HEK293T (cell line): ENCODE measurements at regions not wholly inside any gene's neighbourhood (a gene's known extent, or its start where the extent isn't known, plus 50 kb on each side); places are given as distances from the start of the nearest gene placed in this dataset.
"Not testable (repeated sequence)": the region's sequence is repeated elsewhere in the genome, so short reads cannot be mapped to it uniquely, and the experiment has no call there.

Experiments
- CTCF ChIA-PET: fragments of 350-600 bp; formaldehyde crosslinking; extraction: SDS; loops from one replicate; lab custom pipeline; 2021; ENCODE audit warnings: antibody characterized with exemption, inconsistent platforms; lab: Yijun Ruan, JAX
- POLR2A ChIA-PET: fragments of 350-600 bp; formaldehyde crosslinking; extraction: SDS; loops from one replicate; lab custom pipeline; 2020; ENCODE audit warnings: antibody characterized with exemption, inconsistent platforms; lab: Yijun Ruan, JAX
- DNase-seq: peaks from one replicate; pipeline ENCODE4 v3.0.0; 2012; ENCODE audit warnings: mixed read lengths; ENCODE audit errors: extremely low spot score
- ARNT ChIP-seq: fragments of 450-650 bp; IDR thresholded peaks from 2 replicates; pipeline ENCODE4 v1.6.1; 2017; ENCODE audit warnings: mild to moderate bottlenecking
- BHLHE40 ChIP-seq: fragments of 450-650 bp; IDR thresholded peaks from 2 replicates; pipeline ENCODE4 v1.6.1; 2016; ENCODE audit warnings: mild to moderate bottlenecking, moderate library complexity, borderline replicate concordance
- CTBP1 ChIP-seq: fragments of 450-650 bp; IDR thresholded peaks from 2 replicates; pipeline ENCODE4 v1.6.1; 2016; ENCODE audit warnings: borderline replicate concordance
- ELF4 ChIP-seq: fragments of 450-650 bp; IDR thresholded peaks from 2 replicates; pipeline ENCODE4 v1.6.1; 2017; ENCODE audit warnings: antibody characterized with exemption
- FOXA1 ChIP-seq: fragments of 450-650 bp; IDR thresholded peaks from 2 replicates; pipeline ENCODE4 v1.6.1; 2016; ENCODE audit warnings: mild to moderate bottlenecking
- FOXK2 ChIP-seq: fragments of 450-650 bp; IDR thresholded peaks from 2 replicates; pipeline ENCODE4 v1.6.1; 2016; ENCODE audit warnings: mild to moderate bottlenecking
- FOXM1 ChIP-seq: fragments of 450-650 bp; IDR thresholded peaks from 2 replicates; pipeline ENCODE4 v1.6.1; 2017; ENCODE audit warnings: mild to moderate bottlenecking, borderline replicate concordance
- HDGF ChIP-seq: fragments of 450-650 bp; IDR thresholded peaks from 2 replicates; pipeline ENCODE4 v1.6.1; 2017; ENCODE audit warnings: antibody characterized with exemption, borderline replicate concordance
- L3MBTL2 ChIP-seq: fragments of 450-650 bp; conservative IDR thresholded peaks from 2 replicates; pipeline ENCODE4 v1.6.1; 2016; ENCODE audit warnings: mild to moderate bottlenecking
- LEF1 ChIP-seq: fragments of 450-650 bp; IDR thresholded peaks from 2 replicates; pipeline ENCODE4 v1.6.1; 2017; ENCODE audit warnings: mild to moderate bottlenecking, borderline replicate concordance
- NFRKB ChIP-seq: fragments of 450-650 bp; IDR thresholded peaks from 2 replicates; pipeline ENCODE4 v1.6.1; 2016; ENCODE audit warnings: mild to moderate bottlenecking, moderate library complexity
- SP1 ChIP-seq: fragments of 450-650 bp; IDR thresholded peaks from 2 replicates; pipeline ENCODE4 v1.6.1; 2017
- SUZ12 ChIP-seq: fragments of 450-650 bp; IDR thresholded peaks from 2 replicates; pipeline ENCODE4 v1.6.1; 2016; ENCODE audit warnings: mild to moderate bottlenecking
- TARDBP ChIP-seq: fragments of 450-650 bp; IDR thresholded peaks from 2 replicates; pipeline ENCODE4 v1.6.1; 2016
- ZNF384 ChIP-seq: fragments of 450-650 bp; IDR thresholded peaks from 2 replicates; pipeline ENCODE4 v1.6.1; 2016
- TF ChIP-seq, protein P1 (sequence below): fragments of 450-650 bp; IDR thresholded peaks from 2 replicates; pipeline ENCODE4 v1.6.1; 2016

DNA sequence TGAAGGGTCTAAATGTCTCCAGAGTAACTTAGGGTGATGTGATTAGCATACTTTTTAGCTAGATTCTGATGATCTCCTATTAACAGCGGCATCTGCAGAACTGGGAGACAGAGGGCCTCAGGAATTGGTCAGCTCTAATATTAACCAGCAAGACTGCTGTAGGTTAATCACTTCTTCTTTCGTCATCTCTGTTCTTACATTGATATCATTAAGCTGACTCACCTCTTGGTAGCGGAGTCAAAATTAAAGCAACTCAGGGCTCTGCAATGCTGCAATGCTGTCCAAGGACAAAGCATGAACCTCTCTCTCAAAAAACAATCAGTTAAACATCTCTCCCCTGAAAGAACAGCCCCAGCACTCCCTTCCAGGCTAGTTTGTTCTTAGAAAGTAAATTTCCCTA, 57.5 kb upstream of the TRA2B start:
- ChIA-PET CTCF (interaction anchor here (0.5 to 0.9 kb wide), 5 partner anchors 19 to 620 kb away, joined by 3 to 7 read pairs (median 3); no protein-coding TSS in a partner anchor), POLR2A (no interaction called here)
- DNase-seq = no peak
- no peak for TF ChIP-seq BHLHE40
- TF ChIP-seq ZNF384 = no peak
- TF ChIP-seq FOXM1 = no peak
- no peak for TF ChIP-seq HDGF
- TF ChIP-seq FOXA1 = no peak

DNA sequence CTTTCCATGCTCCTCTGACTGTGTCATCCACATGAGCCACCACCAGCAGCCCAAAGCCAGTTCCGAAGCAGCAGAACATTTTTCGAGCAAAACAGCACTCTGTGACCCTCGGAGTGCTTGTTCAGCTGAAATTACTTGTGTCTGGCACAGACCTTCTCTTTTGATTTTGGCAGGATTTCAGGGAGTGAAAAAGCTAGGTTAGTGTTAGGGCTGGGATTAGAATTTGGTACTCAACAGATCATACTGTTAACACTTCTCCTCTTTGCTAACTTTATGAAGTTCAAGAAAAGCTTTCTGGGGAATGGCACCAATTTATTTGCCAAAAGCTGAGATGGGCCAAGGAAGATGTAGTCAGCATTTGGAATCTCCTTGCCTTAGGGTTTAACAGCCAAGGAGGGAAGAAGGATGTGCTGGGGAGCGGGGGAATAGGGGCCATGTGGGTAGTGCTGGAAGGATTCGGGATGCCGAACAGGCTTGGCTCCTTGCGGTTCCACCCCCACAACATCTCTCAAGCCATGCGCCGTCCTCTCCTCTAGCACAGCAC, 55.1 kb upstream of the TRA2B start:
- no peak for DNase-seq
- ChIA-PET CTCF (no interaction called here), POLR2A (no interaction called here)
- TF ChIP-seq FOXM1 (no peak), HDGF (no peak), SP1 (no peak), ZNF384 (no peak), ARNT (no peak), NFRKB (no peak), LEF1 (no peak), TARDBP (no peak), ELF4 (no peak), FOXK2 (no peak), CTBP1 (no peak), SUZ12 (no peak), L3MBTL2 (no peak)
- TF ChIP-seq, protein P1, sequence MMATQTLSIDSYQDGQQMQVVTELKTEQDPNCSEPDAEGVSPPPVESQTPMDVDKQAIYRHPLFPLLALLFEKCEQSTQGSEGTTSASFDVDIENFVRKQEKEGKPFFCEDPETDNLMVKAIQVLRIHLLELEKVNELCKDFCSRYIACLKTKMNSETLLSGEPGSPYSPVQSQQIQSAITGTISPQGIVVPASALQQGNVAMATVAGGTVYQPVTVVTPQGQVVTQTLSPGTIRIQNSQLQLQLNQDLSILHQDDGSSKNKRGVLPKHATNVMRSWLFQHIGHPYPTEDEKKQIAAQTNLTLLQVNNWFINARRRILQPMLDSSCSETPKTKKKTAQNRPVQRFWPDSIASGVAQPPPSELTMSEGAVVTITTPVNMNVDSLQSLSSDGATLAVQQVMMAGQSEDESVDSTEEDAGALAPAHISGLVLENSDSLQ = no peak

DNA sequence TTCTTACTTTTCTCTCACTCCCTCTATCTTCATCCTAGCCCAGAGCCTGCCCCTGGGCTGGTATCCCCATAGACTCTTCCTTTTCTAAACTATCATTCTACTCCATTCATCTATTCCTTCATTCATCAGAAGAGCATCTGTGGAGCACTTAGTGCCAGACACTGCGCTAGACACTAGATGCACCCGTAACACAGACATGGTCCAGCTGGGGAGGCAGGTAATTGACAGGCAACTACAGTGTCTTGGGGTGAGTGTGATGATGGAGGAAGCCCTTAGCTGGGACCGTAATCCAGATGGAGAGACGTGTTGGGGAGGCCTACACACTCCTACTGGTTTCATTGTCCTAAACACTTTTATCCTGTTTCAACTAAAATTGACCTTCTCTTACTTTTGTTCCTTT, 53.2 kb upstream of the TRA2B start:
- POLR2A ChIA-PET, DNase-seq, CTCF ChIA-PET: not testable (repeated sequence)

DNA sequence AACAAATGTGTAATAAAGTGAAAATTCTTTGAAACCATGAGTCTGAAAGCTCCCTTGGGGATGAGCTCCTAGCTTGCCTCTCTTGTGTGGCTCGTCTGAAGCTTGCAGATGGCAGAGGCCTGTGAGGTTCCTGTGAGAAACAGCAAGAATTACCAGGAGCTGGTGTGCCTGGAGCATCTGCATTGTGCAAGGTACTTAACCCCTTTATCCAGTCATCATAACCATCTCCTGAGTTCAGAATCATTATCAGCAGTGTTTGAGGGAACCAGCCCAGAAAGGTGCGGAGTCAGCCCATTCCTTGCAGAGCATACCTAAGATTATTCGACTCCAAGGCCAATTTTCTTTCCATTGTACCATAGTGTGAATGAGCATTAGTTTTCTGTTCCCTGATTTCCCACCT, 51.7 kb upstream of the TRA2B start:
- TF ChIP-seq ZNF384 (no peak), ARNT (no peak), ELF4 (no peak), FOXA1 (no peak), L3MBTL2 (no peak)
- TF ChIP-seq, protein P1 = no peak
- CTCF ChIA-PET = interaction anchor here (0.7 kb wide), 1 partner anchor 550 kb away, joined by 3 read pairs; no protein-coding TSS in a partner anchor
- POLR2A ChIA-PET = no interaction called here
- no peak for DNase-seq

DNA sequence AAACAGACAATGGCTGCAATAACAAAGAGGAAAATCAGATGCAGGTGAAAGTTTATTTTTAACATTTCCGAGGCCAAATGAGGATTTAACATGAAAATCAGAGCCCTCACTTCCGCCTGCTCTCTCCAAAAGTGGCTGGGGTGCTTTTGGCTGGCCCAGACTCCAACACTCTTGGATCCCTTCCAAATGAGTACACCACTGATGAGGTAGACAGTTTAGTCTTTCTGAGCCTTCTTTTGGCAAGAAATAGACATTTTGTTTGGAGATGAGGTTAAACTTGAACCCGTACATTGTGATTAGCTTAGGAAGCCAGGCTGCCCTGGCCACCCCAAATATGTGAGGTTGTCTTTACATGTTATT, 51.0 kb upstream of the TRA2B start:
- TF ChIP-seq BHLHE40 = no peak
- no peak for TF ChIP-seq FOXM1
- TF ChIP-seq ARNT = no peak
- no peak for TF ChIP-seq NFRKB
- TF ChIP-seq, protein P1 = no peak
- TF ChIP-seq FOXK2 = no peak
- no peak for TF ChIP-seq FOXA1
- no peak for TF ChIP-seq ELF4
- no peak for TF ChIP-seq ZNF384
- TF ChIP-seq SUZ12 = no peak
- no peak for TF ChIP-seq CTBP1
- TF ChIP-seq TARDBP = no peak
- TF ChIP-seq SP1 = no peak
- no peak for TF ChIP-seq L3MBTL2
- POLR2A ChIA-PET = no interaction called here
- no peak for DNase-seq
- CTCF ChIA-PET = interaction anchor here (0.7 kb wide), 1 partner anchor 551 kb away, joined by 3 read pairs; no protein-coding TSS in a partner anchor

DNA sequence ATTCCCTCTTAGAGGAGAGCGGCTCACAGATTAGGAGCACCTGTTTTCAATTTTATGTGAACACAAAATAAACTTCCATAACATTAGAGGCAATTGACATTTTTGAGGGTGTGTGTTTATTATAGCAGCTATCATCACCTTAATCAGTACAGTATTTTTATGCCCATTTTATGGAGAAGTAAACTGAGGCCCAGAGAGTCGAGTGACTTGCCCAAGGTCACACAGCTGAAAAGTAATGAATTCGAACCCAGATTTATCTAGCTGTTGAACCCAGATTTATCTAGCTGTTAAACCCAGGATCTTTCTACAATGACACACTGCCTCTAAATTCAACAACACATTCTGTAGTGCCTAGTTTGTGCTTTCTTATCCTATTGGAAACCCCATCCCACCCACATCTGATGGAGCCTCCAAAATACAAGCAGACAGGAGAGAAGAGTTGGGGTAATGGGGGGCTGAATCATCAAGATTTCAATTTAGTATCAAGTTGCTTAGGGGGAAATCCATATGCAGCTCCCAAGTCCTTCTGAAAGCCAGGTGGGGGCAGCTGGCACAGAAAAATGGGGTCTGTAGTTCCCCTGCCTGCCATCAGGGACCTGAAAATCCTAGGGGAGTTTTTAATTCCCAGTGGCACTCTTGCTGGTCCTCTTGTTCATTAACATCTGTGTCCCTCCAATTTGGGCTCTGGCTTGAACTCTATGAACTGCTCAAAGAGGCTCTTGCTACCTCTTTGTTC, 50.4 kb upstream of the TRA2B start:
- TF ChIP-seq CTBP1 (no peak), FOXM1 (no peak), FOXK2 (no peak), FOXA1 (no peak), BHLHE40 (no peak), SUZ12 (no peak), NFRKB (no peak), LEF1 (no peak), ARNT (no peak), L3MBTL2 (no peak), SP1 (no peak), TARDBP (no peak), ZNF384 (no peak), HDGF (no peak), ELF4 (no peak)
- TF ChIP-seq, protein P1 = no peak
- ChIA-PET POLR2A (no interaction called here), CTCF (interaction anchor here (0.6 kb wide), 1 partner anchor 552 kb away, joined by 4 read pairs; no protein-coding TSS in a partner anchor)
- DNase-seq = no peak
